HEK293 (cell line): ENCODE measurements at regions not wholly inside any gene's neighbourhood (a gene's known extent, or its start where the extent isn't known, plus 50 kb on each side); places are given as distances from the start of the nearest gene placed in this dataset.
A peak's percentile ranks its signal among the peaks of the same experiment; 100 is the strongest.

ENCODE experiments used
- CTCF ChIA-PET: fragments of 350-600 bp; formaldehyde crosslinking; extraction: SDS; loops from one replicate; lab custom pipeline; 2021; ENCODE audit warnings: antibody characterized with exemption; lab: Yijun Ruan, JAX
- POLR2A ChIA-PET: fragments of 300-600 bp; formaldehyde crosslinking; extraction: SDS; loops from one replicate; lab custom pipeline; 2020; ENCODE audit warnings: antibody characterized with exemption, inconsistent platforms; lab: Yijun Ruan, JAX
- H3K27ac ChIP-seq: fragments of 200-500 bp; sonication (Bioruptor generic); 2 replicates; pipeline ENCODE4 v1.5.1; 2014; ENCODE audit warnings: low read depth, low read length, control low read depth, inconsistent platforms; ENCODE audit errors: extremely low read depth
- H3K36me3 ChIP-seq, 2 experiments: fragments of 200-500 bp in 1 of 2; sonication (Bioruptor generic) in 1 of 2; 1 replicate in 1 of 2; 2 replicates in 1 of 2; pipeline ENCODE4 v1.5.1; 2014 to 2017; ENCODE audit warnings: inconsistent platforms in 2 of 2, low read length in 2 of 2; ENCODE audit not compliant: control insufficient read depth in 2 of 2, insufficient read depth in 1 of 2
- H3K4me1 ChIP-seq: fragments of 200-500 bp; sonication (Bioruptor generic); 2 replicates; pipeline ENCODE4 v1.5.1; 2014; ENCODE audit warnings: mild to moderate bottlenecking, low read length, inconsistent platforms; ENCODE audit not compliant: control insufficient read depth, insufficient read depth
- H3K4me3 ChIP-seq: 2 replicates; pipeline ENCODE4 v1.5.1; 2011; ENCODE audit warnings: low read depth, mild to moderate bottlenecking, control low read depth, low read length, moderate library complexity
- H3K9me3 ChIP-seq: fragments of 200-500 bp; sonication (Bioruptor generic); 2 replicates; pipeline ENCODE4 v1.5.1; 2014; ENCODE audit warnings: low read depth, low read length, inconsistent platforms; ENCODE audit not compliant: control insufficient read depth, insufficient read depth
- HOXA7 ChIP-seq: sonication (generic); formaldehyde crosslinking; IDR thresholded peaks from 2 replicates; pipeline ENCODE4 v1.8.1; 2022; ENCODE audit warnings: missing genetic modification reagents, borderline replicate concordance
- KLF10 ChIP-seq: fragments of 450-650 bp; IDR thresholded peaks from 2 replicates; pipeline ENCODE4 v1.5.1; 2018; ENCODE audit warnings: missing biosample characterization, mild to moderate bottlenecking, missing genetic modification characterization
- TCF7L2 ChIP-seq: IDR thresholded peaks from 2 replicates; pipeline ENCODE4 v1.6.1; 2011; ENCODE audit warnings: low read depth, mild to moderate bottlenecking, inconsistent platforms, low read length, moderate library complexity, borderline replicate concordance
- ZBTB1 ChIP-seq: fragments of 450-650 bp; formaldehyde crosslinking; IDR thresholded peaks from 2 replicates; pipeline ENCODE4 v1.5.1; 2016; ENCODE audit warnings: missing biosample characterization, missing genetic modification characterization
- ZFP37 ChIP-seq: fragments of 450-650 bp; formaldehyde crosslinking; IDR thresholded peaks from 2 replicates; pipeline ENCODE4 v1.5.1; 2016; ENCODE audit warnings: missing biosample characterization, missing genetic modification characterization
- ZNF148 ChIP-seq: fragments of 450-650 bp; formaldehyde crosslinking; IDR thresholded peaks from 2 replicates; pipeline ENCODE4 v1.5.0; 2017; ENCODE audit warnings: missing biosample characterization, missing genetic modification characterization, borderline replicate concordance
- ZNF184 ChIP-seq: fragments of 450-650 bp; IDR thresholded peaks from 2 replicates; pipeline ENCODE4 v1.5.1; 2018; ENCODE audit warnings: missing biosample characterization, mild to moderate bottlenecking, missing genetic modification characterization
- ZNF211 ChIP-seq: fragments of 450-650 bp; formaldehyde crosslinking; IDR thresholded peaks from 2 replicates; pipeline ENCODE4 v1.5.1; 2016; ENCODE audit warnings: low read depth, missing biosample characterization, missing genetic modification characterization
- ZNF26 ChIP-seq: fragments of 450-650 bp; formaldehyde crosslinking; IDR thresholded peaks from 2 replicates; pipeline ENCODE4 v1.5.1; 2016; ENCODE audit warnings: missing biosample characterization, missing genetic modification characterization
- ZNF391 ChIP-seq: fragments of 450-650 bp; formaldehyde crosslinking; IDR thresholded peaks from 2 replicates; pipeline ENCODE4 v1.5.1; 2016; ENCODE audit warnings: low read depth, missing biosample characterization, missing genetic modification characterization, borderline replicate concordance
- ZNF426 ChIP-seq: fragments of 450-650 bp; formaldehyde crosslinking; IDR thresholded peaks from 2 replicates; pipeline ENCODE4 v1.5.1; 2017; ENCODE audit warnings: missing biosample characterization, missing genetic modification characterization, mild to moderate bottlenecking, inconsistent platforms, moderate library complexity
- ZNF548 ChIP-seq: fragments of 450-650 bp; formaldehyde crosslinking; IDR thresholded peaks from 2 replicates; pipeline ENCODE4 v1.5.1; 2016; ENCODE audit warnings: missing biosample characterization, missing genetic modification characterization
- ZNF558 ChIP-seq: fragments of 450-650 bp; formaldehyde crosslinking; IDR thresholded peaks from 2 replicates; pipeline ENCODE4 v1.5.1; 2016; ENCODE audit warnings: missing biosample characterization, missing genetic modification characterization
- ZNF670 ChIP-seq: fragments of 450-650 bp; formaldehyde crosslinking; IDR thresholded peaks from 2 replicates; pipeline ENCODE4 v1.5.1; 2016; ENCODE audit warnings: missing biosample characterization, missing genetic modification characterization, low read depth
- ZNF830 ChIP-seq: fragments of 450-650 bp; IDR thresholded peaks from 2 replicates; pipeline ENCODE4 v1.5.0; 2018; ENCODE audit warnings: missing biosample characterization, missing genetic modification characterization, low read depth, mild to moderate bottlenecking, moderate library complexity
- TF ChIP-seq, protein P1 (sequence below): fragments of 450-650 bp; formaldehyde crosslinking; conservative IDR thresholded peaks from 2 replicates; pipeline ENCODE4 v1.5.1; 2016; ENCODE audit warnings: low read depth, missing biosample characterization, missing genetic modification characterization
- TF ChIP-seq, protein P2 (sequence below): fragments of 450-650 bp; formaldehyde crosslinking; IDR thresholded peaks from 2 replicates; pipeline ENCODE4 v1.5.1; 2016; ENCODE audit warnings: missing biosample characterization, missing genetic modification characterization, low read depth
- TF ChIP-seq, protein P3 (sequence below): fragments of 450-650 bp; formaldehyde crosslinking; IDR thresholded peaks from 2 replicates; pipeline ENCODE4 v1.5.1; 2016; ENCODE audit warnings: missing biosample characterization, missing genetic modification characterization, low read depth

DNA sequence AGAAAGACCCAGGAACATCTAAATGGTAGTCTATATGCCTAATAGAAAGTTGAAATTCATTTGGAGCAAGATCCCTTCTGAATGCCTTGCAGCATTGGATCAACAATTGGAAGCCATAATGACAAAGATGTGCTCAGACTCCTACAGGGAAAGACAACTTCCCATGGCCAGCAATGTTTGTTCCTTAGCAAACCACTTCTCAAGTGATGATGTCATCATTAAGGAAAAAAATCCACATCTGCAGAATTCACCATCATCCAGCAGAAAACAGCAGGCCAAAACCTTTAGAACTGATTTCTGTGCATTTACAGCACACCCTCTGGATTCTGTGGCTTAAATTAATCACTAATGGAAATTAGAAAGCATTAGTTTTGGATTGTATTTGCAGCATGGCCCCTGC, 82.4 kb upstream of the ZIC3 start:
- TF ChIP-seq ZNF558 (tag by site-specific recombination) (no peak), ZNF211 (no peak), TCF7L2 (no peak), ZBTB1 (no peak), ZNF391 (tag by site-specific recombination) (no peak)
- TF ChIP-seq, protein P1, sequence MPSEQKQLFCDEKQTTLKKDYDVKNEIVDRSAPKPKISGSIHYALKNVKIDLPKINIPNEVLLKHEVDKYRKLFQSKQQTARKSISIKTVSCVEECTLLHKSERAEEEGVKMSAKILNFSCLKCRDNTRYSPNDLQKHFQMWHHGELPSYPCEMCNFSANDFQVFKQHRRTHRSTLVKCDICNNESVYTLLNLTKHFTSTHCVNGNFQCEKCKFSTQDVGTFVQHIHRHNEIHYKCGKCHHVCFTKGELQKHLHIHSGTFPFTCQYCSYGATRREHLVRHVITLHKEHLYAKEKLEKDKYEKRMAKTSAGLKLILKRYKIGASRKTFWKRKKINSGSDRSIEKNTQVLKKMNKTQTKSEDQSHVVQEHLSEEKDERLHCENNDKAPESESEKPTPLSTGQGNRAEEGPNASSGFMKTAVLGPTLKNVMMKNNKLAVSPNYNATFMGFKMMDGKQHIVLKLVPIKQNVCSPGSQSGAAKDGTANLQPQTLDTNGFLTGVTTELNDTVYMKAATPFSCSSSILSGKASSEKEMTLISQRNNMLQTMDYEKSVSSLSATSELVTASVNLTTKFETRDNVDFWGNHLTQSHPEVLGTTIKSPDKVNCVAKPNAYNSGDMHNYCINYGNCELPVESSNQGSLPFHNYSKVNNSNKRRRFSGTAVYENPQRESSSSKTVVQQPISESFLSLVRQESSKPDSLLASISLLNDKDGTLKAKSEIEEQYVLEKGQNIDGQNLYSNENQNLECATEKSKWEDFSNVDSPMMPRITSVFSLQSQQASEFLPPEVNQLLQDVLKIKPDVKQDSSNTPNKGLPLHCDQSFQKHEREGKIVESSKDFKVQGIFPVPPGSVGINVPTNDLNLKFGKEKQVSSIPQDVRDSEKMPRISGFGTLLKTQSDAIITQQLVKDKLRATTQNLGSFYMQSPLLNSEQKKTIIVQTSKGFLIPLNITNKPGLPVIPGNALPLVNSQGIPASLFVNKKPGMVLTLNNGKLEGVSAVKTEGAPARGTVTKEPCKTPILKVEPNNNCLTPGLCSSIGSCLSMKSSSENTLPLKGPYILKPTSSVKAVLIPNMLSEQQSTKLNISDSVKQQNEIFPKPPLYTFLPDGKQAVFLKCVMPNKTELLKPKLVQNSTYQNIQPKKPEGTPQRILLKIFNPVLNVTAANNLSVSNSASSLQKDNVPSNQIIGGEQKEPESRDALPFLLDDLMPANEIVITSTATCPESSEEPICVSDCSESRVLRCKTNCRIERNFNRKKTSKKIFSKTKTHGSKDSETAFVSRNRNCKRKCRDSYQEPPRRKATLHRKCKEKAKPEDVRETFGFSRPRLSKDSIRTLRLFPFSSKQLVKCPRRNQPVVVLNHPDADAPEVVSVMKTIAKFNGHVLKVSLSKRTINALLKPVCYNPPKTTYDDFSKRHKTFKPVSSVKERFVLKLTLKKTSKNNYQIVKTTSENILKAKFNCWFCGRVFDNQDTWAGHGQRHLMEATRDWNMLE (tag by site-specific recombination) = no peak
- TF ChIP-seq, protein P2, sequence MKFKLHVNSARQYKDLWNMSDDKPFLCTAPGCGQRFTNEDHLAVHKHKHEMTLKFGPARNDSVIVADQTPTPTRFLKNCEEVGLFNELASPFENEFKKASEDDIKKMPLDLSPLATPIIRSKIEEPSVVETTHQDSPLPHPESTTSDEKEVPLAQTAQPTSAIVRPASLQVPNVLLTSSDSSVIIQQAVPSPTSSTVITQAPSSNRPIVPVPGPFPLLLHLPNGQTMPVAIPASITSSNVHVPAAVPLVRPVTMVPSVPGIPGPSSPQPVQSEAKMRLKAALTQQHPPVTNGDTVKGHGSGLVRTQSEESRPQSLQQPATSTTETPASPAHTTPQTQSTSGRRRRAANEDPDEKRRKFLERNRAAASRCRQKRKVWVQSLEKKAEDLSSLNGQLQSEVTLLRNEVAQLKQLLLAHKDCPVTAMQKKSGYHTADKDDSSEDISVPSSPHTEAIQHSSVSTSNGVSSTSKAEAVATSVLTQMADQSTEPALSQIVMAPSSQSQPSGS (tag by site-specific recombination) = peak; percentile 66
- ChIA-PET CTCF (no interaction called here), POLR2A (no interaction called here)
- no peak overlapping the region for H3K27ac ChIP-seq
- no peaks in the 10 kb centered on the region for H3K36me3 ChIP-seq
- no peak overlapping the region for H3K4me3 ChIP-seq
- H3K4me1 ChIP-seq = no peaks in the 10 kb centered on the region
- no peaks in the 10 kb centered on the region for H3K9me3 ChIP-seq

DNA sequence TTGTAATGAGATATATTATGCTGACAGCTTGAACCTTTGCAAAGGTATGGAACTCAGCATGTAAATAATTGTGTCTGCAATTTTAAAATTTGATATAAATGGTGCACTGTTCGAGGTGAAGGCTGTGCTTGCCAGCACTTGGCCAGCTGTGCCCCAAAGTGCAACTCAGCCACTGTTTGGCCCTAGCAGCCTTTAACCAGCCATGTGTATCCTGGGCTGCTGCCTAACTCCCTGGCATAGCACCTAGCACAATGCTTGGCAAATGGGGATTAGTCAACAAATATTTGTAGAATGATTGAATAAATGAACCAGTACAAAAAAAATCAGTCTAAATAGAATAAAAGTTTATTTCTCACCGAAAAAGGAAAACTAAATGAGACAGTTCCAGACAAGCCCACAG, 83.8 kb upstream of the ZIC3 start:
- TF ChIP-seq TCF7L2 (no peak), ZNF426 (tag by site-specific recombination) (no peak), KLF10 (no peak), HOXA7 (no peak), ZFP37 (no peak)
- TF ChIP-seq, protein P3, sequence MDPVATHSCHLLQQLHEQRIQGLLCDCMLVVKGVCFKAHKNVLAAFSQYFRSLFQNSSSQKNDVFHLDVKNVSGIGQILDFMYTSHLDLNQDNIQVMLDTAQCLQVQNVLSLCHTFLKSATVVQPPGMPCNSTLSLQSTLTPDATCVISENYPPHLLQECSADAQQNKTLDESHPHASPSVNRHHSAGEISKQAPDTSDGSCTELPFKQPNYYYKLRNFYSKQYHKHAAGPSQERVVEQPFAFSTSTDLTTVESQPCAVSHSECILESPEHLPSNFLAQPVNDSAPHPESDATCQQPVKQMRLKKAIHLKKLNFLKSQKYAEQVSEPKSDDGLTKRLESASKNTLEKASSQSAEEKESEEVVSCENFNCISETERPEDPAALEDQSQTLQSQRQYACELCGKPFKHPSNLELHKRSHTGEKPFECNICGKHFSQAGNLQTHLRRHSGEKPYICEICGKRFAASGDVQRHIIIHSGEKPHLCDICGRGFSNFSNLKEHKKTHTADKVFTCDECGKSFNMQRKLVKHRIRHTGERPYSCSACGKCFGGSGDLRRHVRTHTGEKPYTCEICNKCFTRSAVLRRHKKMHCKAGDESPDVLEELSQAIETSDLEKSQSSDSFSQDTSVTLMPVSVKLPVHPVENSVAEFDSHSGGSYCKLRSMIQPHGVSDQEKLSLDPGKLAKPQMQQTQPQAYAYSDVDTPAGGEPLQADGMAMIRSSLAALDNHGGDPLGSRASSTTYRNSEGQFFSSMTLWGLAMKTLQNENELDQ (tag by site-specific recombination) = no peak
- no peak overlapping the region for H3K27ac ChIP-seq
- no peaks in the 10 kb centered on the region for H3K4me1 ChIP-seq
- CTCF ChIA-PET = no interaction called here
- POLR2A ChIA-PET = no interaction called here
- no peak overlapping the region for H3K4me3 ChIP-seq
- H3K36me3 ChIP-seq = no peaks in the 10 kb centered on the region
- no peaks in the 10 kb centered on the region for H3K9me3 ChIP-seq

DNA sequence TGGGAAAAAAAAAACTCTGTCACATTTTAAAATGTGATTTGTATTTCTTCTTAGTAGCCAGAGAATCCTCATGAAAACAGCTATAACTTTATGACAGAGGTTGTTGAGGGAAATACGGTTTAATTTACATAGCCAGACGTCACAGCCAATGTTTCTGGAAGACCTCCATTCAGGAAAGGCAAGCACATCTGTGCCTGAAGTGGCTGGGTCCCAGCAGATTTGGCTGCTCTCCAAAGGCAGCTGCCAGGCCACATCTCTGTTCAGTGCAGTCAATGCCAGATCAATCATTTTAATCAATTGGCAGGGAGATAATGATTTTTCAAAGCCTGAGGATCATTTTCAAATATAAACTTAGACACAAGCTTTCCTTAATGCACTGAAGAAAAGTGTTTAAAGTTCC, 86.5 kb upstream of the ZIC3 start:
- Histone ChIP-seq H3K9me3 (no peaks in the 10 kb centered on the region), H3K36me3 (no peaks in the 10 kb centered on the region), H3K4me3 (no peak overlapping the region), H3K27ac (no peak overlapping the region), H3K4me1 (no peaks in the 10 kb centered on the region)
- POLR2A ChIA-PET = no interaction called here
- CTCF ChIA-PET = no interaction called here
- no peak for TF ChIP-seq ZNF26 (tag by site-specific recombination)
- no peak for TF ChIP-seq ZNF830 (tag by site-specific recombination)
- no peak for TF ChIP-seq ZNF548 (tag by site-specific recombination)
- TF ChIP-seq ZNF148 (tag by site-specific recombination) = no peak
- no peak for TF ChIP-seq ZNF184
- TF ChIP-seq ZNF670 (tag by site-specific recombination) = no peak
